Activated CD8-positive, alpha-beta memory T cell treated with anti-CD3 and anti-CD28 coated beads for 36 hours (primary cell): ENCODE measurements at regions not wholly inside any gene's neighbourhood (a gene's known extent, or its start where the extent isn't known, plus 50 kb on each side); places are given as distances from the start of the nearest gene placed in this dataset.

Experiments used
- CTCF ChIA-PET: fragments of 350-600 bp; sonication (Branson Sonifier 250); formaldehyde crosslinking; loops from one replicate; lab custom pipeline; 2021; ENCODE audit warnings: antibody characterized with exemption; lab: Charles Lee
- POLR2A ChIA-PET: fragments of 350-600 bp; sonication (Branson Sonifier 250); formaldehyde crosslinking; loops from one replicate; lab custom pipeline; 2021; ENCODE audit warnings: antibody characterized with exemption; lab: Charles Lee

DNA sequence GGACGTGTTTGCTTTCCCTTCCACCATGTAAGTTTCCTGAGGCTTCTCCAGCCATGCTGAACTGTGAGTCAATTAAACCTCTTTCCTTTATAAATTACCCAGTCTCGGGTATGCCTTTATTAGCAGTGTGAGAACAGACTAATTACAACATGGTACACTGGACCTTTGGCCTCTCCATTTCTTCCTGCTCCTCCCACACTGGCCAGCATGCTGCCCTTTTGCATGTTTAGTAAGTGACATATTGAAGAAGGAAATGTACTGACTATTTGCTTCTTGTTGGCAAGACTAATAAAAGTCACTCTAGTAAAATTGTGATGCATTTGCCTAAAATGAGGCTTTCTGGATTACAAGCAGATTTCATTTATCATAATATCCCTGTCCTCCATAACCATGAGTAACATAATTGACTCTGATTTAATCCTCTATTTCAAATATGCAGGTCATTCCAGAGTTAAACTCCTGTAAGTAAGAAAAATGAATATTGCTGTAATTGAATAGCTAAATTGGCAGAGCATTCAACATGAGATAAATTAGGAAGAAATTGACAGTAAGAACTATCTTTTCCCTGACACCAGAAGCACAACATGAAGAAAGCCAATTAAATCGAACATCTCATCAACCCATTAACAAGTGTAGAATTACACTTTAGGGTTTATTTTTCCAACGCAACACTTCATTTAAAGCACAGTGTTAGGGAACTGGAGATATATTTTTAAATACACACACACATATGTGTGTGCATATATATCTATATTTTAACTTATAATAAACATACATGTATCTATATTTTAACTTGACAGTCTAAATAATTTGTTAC lies 427.8 kb upstream of the ZP4 start:
- ChIA-PET POLR2A (no interaction called here), CTCF (no interaction called here)

DNA sequence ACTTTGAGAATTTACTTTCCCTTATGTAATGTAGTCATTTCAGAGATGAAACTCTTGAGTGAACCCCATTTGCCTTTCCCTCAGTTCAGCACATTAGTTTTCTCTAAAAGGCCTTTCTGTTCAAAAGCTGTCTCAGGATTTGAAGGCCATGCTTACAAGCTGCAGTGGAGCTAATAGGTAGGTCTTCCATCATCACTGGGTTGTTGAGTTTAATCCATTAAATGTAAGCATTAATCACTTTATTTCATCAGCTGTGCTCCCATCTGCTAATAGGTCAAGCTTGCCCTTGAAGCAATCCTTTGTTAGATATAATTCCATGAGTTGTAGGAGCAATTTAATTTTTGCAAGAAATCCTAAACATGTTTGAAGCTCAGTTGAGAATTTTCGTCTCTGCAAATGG lies 422.2 kb upstream of the ZP4 start:
- ChIA-PET CTCF (no interaction called here), POLR2A (no interaction called here)

DNA sequence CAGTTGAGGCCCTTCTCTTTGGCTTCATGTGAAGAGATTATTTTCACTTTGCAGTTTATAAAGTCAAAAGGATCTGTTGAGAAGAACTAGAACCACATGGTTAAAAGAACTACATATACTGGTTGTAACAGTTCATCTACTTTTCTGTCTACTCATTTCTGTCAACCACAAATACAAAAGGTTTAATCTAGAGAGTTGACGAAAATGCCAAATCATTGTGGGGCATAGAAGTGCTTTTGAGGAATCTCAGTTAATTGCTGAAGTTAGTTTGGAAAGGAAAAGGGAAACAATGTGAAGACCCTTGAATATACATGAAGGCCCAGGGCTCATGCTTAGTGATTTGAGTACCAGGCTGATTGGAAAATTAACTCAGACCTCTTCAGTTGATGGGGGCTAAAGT lies 415.7 kb upstream of the ZP4 start:
- POLR2A ChIA-PET, result no interaction called here
- CTCF ChIA-PET, result no interaction called here

DNA sequence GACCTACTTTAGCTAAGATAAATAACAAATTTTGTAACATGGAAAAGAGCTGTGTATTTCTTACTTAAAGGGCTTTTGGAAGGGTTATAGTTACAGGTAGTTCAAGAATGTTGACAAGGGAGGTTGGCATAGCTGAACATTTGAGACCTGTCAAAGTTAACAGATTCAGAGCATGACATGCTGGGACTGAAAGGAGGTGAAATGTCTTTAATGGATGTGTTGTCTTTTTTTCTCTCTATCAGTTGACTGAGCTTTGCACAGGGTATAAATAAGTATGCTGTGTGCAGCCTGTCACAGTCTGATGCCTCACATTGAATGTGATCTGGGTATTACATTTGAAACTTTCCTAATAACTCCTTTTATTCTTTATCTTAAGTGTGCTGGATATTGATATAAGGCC lies 411.9 kb upstream of the ZP4 start:
- ChIA-PET POLR2A (no interaction called here), CTCF (no interaction called here)

DNA sequence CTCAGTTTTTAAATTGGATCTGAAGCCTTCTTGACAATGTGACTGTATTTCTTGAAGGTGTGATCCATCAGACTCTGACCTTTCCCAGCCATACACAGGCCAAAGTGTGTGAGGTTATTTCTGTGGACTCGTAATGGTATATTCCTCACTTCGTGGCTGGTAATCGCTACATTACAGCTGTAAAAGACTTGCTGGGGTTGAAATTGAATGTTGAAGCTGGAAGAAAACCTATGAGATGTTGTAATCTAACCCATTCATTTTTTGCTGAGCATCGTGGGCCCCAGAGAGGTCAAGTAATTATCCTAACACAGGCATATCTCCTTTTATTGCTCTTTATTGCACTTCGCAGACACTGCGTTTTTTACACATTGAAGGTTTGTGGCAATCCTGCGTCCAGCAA lies 405.6 kb upstream of the ZP4 start:
- CTCF ChIA-PET, result no interaction called here
- POLR2A ChIA-PET, result no interaction called here

DNA sequence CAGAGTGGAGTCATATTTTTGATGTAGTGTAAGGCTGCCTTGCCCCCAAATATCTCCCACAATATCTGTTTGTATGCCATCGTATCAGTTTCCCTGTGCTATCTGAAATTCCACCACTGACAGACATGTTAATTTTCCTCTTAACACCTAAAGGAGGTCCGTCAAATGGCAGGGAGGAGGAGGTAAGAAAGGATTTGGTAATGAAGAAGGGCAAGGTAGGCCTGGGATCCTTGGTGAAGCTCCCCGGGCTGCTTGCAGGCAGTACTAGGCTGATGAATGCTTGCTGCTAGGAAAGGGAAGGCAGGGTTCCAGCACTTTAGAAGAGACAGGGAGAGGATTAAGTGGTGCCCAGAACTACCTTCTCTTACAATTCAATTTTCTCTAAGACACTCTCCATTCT lies 402.4 kb upstream of the ZP4 start:
- ChIA-PET CTCF (no interaction called here), POLR2A (no interaction called here)

DNA sequence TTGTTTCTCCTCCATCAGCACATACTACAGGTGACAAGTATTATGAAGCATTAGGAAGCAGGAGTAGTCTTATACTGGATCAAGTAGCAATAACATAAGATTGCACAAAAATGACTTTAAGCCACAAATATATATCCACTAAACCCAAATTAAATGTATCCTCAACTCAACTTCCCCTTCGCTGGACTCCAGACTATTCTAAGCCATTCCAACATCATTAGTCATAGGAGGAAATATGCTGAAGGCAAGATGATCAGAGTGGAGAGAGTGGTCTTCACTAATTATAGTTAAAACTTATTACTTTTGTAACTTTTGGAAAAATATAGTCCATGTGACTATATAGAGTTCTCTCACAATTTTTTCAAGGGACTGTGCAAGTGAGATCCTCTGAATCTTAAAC lies 390.7 kb upstream of the ZP4 start:
- ChIA-PET POLR2A (no interaction called here), CTCF (no interaction called here)

DNA sequence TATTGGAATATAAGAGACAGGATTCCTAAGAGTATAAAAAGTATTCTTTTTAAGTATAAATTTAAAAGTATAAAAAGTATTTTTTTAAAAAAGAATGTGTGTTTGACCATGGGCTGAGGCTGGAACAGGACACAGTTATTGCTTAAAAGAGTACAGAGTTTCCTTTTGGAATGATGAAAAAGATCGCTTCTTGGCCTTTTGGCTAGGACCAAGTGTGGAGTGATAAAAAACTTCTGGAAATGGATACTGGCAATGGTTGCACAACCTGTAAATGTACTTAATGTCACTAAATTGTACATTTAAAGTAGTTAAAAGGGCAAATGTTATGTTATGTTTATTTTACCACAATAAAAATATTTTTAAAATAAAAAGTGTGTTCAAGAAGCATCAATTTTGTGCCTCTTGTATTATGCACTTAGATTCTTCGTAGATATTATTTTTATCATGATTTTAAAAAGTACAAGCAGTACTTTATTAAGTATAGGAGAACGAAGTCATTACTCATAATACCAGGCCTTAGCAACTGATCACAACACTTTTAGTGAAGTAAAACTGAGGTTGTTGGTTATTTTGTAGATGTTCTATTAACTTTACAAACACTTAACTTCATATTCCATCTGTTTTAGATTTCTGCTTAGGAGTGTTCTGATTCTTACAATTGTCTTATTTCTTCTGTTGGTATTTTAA lies 389.1 kb upstream of the ZP4 start:
- CTCF ChIA-PET, result no interaction called here
- POLR2A ChIA-PET, result no interaction called here

DNA sequence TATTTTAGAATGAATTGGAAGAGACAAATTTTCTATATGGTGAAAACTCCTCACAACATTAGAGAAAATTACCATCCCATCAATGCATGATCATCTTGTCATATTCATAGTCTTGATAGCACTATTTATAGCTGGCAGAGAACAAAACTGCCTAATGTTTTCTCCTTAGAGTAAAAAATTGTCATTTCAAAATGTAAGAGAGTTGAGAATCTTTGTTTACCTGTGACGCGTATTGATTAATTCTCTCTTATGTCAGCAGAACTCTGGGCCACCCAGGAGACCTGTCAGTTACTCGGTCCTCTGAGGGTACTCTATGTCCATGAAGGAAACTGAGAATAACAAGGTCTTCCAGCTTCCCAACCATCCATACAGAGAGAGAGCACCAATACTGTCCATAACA lies 381.4 kb upstream of the ZP4 start:
- ChIA-PET CTCF (no interaction called here), POLR2A (no interaction called here)

DNA sequence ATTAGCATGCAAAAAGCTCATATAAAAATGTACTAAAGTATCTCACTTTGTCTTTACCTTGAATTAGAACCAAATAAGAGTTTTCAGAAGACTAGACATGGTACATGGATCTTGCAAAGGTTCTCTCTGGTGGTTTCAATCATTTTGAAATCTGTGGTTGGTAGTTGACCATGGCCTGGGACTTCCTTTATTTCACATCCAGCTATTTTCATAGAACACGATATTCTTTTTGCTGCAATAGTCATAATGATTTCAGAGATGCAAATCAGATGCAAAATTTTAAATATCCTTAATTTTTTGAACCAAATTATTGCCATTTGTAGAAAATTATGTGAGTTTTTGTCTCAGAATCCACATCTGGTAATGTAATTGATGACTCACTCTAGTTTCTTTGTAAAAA lies 375.1 kb upstream of the ZP4 start:
- POLR2A ChIA-PET, result no interaction called here
- CTCF ChIA-PET, result no interaction called here

DNA sequence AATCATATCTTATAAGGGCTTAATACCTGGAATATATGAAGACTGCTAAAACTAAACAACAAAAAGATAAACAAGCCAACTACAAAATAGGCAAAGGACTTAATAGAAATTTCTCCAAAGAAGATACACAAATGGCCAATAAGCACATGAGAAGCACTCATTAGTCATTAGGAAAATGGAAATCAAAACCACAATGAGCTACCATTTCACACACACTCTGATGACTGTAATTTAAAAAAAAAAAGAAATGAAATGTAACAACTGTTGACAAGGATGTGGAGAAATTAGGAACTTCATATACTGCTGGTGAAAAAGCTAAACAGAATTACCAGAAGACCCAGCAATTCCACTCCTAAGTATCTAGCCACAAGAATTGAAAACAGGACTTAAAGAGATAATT lies 374.2 kb upstream of the ZP4 start:
- ChIA-PET POLR2A (no interaction called here), CTCF (no interaction called here)

DNA sequence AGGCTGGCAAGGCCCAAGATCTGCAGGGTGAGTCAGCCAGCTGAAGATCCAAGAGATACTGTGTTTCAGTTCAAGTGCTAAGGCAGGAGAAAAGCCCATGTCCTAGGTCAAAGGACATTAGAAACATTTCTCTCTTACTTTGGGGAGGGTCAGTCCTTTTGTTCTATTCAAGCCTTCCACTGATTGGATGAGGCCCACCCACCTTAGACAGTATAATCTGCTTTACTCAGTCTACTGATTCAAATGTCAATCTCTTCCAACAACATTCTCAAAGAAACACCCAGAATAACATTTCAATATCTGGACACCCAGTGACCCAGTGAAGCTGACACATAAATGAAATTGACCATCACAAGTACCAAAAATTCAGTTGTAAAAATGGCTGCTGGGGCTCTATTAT lies 367.8 kb upstream of the ZP4 start:
- ChIA-PET CTCF (no interaction called here), POLR2A (no interaction called here)

DNA sequence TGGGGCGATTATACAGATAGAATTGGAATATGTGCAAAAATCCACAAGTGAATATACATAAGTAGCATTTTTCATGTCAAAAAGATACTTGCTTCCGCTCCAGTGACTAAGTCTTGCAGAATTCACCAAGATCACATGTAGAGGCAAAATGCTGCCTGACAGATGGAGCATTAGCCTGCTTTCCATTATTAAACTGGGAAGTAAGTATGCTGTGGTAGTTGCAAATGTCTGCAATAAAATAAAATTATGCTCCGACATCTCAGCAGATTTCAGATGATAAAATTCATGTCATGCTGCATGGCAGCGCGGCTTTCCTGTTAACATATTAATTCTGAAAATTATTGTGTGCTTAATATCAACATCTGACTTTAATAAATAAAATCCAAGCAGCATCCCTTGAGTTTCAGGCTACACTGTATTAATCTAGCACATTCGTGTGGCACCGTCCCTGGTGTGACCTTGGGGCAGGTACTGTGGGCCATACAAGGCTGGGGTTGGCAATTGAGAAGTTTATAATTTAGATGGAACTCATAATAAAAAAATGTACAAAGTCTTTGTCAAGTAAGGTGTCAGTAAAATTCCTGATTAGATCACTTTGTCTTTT lies 366.4 kb upstream of the ZP4 start:
- CTCF ChIA-PET, result no interaction called here
- POLR2A ChIA-PET, result no interaction called here

DNA sequence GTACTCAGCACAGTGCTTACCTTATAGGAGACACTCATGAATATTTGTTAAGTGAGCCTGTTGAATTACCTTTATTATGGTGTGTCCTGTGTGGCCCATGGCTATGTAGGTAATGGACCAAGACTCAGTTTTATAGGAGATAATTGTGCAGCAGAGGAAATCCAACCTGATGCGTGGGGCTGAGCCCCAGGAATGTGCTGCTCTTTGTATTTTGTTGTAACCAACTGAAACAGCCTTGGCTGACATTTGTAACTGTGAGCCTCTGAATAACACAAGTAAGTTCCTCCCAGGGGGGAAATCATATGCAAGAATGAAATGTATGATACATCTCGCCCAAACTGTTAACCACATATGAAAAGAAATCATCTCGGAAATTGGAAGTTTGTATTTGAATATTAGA lies 364.2 kb upstream of the ZP4 start:
- POLR2A ChIA-PET, result no interaction called here
- CTCF ChIA-PET, result no interaction called here

DNA sequence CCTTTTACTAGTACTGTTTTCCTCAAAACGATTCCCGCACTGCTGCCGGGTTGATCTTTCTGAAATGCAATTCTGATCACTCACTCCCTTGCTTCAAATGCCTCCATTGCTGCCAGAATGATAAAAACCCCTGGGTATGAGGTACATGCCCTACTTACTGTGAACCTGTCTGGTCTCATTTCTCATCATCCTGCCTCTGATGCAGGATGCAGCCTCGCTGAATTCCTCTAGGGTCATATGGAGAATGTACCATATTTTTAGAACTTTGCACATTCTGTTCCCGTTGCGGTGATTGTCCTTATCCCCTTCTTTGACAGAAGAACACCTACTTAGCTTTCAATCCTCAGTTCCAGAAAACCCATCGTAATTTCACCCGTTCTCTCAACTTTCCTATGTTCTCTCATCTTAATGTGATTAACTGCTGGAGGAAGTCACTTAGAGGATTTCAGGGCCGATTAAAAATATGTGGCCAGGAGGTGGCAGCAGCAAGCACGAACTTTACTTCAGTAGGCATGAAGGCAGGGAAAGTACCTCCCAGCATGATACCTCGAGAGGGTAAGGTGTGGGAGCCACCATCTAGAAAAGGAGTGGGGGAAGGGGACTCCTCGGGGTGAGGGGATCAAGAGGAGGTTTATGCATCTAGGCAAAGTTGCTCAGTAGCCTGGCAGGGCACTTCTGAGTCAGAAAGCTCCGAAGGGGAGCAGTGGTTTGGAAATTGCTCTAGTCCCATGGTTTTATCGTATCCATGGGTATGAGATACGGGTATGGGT lies 361.5 kb upstream of the ZP4 start:
- ChIA-PET POLR2A (no interaction called here), CTCF (interaction anchor here (1.1 kb wide), 1 partner anchor 14 kb away, joined by 3 read pairs; no protein-coding TSS in a partner anchor)

DNA sequence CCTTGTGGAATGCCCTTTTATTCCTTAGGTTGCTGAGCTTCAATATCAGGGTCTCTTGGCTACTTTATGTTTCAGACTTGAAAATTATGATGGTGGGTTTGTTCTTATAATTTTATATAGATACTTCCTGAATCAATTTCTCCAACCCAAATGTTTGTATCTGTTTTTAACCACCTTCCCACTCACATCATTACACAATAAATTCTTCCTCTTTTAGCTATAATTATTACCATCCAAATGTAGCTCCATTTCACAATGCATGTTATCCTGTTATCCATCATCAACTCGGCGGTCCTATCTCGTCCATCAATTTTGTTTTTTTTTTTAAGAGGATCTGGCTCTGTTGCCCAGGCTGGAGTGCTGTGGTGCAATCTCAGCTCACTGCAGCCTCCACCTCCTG lies 357.6 kb upstream of the ZP4 start:
- CTCF ChIA-PET, result no interaction called here

DNA sequence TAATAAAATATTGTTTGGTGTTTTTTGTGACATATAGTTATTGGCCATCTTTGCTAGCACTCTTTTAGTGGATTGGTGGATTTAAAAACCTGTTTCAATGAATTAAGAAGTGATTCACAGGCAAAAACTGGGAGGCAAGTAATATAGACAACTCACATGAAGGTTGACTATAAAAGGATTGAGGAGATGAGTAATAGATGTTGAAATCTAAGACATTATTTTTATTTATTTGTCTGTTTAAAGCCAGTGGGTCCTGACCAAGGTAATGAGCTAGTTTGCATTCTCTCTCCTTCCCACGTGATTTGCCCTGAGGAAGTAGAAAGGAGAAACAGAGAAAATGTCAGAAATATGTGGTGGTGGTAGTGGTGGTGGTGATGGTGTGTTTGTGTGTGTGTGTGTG lies 351.5 kb upstream of the ZP4 start:
- CTCF ChIA-PET, result no interaction called here
- POLR2A ChIA-PET, result no interaction called here

More for the DNA sequence above, 357.6 kb upstream of the ZP4 start:
- POLR2A ChIA-PET, result no interaction called here

DNA sequence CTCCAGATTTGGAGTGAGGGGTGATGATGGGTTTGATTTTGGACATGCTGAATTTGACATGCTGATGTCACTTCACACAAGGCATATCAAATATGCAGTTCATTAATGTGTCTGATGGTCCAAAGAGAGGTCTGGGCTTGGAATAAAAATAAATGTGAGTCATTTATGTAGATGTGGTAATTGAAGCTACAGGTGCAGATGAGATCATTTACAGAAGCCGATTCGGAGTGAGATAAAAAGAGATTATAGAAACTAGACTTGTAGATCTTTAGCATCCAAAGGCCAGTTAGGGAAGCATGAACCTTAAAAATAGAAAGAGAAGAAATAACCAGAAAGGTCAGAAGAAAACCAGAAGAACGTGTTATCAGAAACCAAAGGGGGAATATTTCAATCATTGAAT lies 350.9 kb upstream of the ZP4 start:
- ChIA-PET CTCF (no interaction called here), POLR2A (no interaction called here)

DNA sequence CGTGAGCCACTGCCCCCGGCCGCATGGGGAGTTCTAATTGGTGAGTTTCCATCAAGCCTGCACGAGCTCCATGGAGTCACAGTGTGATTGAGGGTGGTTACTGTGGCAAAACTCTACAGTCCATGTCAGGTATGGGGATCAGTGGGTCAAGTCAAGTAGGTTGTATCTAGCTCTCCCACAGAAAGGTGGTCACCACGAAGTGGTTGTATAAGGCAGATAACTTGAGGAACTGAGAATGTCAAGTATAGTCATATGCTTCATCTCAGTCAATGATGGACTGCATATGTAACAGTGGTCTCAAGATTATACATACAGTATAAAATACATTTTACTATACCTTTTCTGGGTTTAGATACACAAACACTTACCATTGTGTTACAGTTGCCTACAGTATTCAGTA lies 348.6 kb upstream of the ZP4 start:
- ChIA-PET CTCF (interaction anchor here (0.6 to 0.7 kb wide), 2 partner anchors 261 to 1687 kb away, joined by 3 to 6 read pairs; no protein-coding TSS in a partner anchor), POLR2A (interaction anchor here (0.6 kb wide), 1 partner anchor 589 kb away, joined by 11 read pairs; no protein-coding TSS in a partner anchor)

DNA sequence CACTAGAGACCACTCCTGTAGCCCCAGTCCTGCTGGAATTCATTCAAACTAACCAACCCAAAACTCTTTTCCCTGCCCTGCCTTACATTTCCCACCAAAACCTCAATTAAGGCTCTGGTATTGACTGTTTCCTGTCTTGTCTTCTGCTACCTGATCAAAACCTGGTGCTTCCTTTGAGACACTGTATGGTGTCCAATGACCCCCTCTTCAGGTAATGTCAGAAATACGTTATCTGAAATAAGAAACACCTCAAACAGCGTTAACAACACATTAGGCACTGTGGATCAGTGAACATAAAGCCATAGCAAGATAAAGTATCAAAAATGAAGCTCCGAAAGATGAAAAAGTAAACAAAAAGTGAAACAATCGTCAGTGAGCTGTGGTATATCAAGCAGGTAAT lies 343.2 kb upstream of the ZP4 start:
- POLR2A ChIA-PET, result no interaction called here
- CTCF ChIA-PET, result no interaction called here
